Left ventricle myocardium inferior (tissue), 1 donor: ENCODE measurements at regions not wholly inside any gene's neighbourhood (a gene's known extent, or its start where the extent isn't known, plus 50 kb on each side); places are given as distances from the start of the nearest gene placed in this dataset.
"Not testable (repeated sequence)": the region's sequence is repeated elsewhere in the genome, so short reads cannot be mapped to it uniquely, and the experiment has no call there.

Experiments used
- DNase-seq: peaks from one replicate; pipeline ENCODE4 v3.0.0-alpha.2; 2020
- H3K27ac ChIP-seq: fragments of 200-600 bp; replicated peaks from 2 replicates; pipeline ENCODE4 v1.8.0; 2021
- H3K27me3 ChIP-seq: fragments of 200-600 bp; 2 replicates; pipeline ENCODE4 v1.8.0; 2021; ENCODE audit warnings: low read depth
- H3K36me3 ChIP-seq: fragments of 200-600 bp; 2 replicates; pipeline ENCODE4 v1.8.0; 2021
- H3K4me1 ChIP-seq: fragments of 200-600 bp; 2 replicates; pipeline ENCODE4 v1.8.0; 2021
- H3K4me3 ChIP-seq: fragments of 200-600 bp; 2 replicates; pipeline ENCODE4 v1.8.0; 2021; ENCODE audit warnings: mild to moderate bottlenecking, moderate library complexity
- H3K9me3 ChIP-seq: fragments of 200-600 bp; replicated peaks from 2 replicates; pipeline ENCODE4 v1.8.0; 2021
- CTCF ChIP-seq: fragments of 200-600 bp; IDR thresholded peaks from 2 replicates; pipeline ENCODE4 v1.8.0; 2021; ENCODE audit warnings: antibody characterized with exemption, mild to moderate bottlenecking, borderline replicate concordance
- intact Hi-C: fragments of 100-400 bp; cut with micrococcal nuclease; formaldehyde crosslinking; loops from one replicate; pipeline ENCODE4 v1.11.0; 2022
- donor health status: DM: no; HTN: yes; CAD: no; lungs with severe emphysema.

GRCh38 chr9:42386477-42386876 is 203.0 kb downstream of the SPATA31A6 start:
- Histone ChIP-seq H3K27me3 (no peaks in the 10 kb centered on the region), H3K9me3 (no peaks in the 10 kb centered on the region), H3K4me1 (no peaks in the 10 kb centered on the region), H3K4me3 (no peak overlapping the region), H3K36me3 (no peaks in the 10 kb centered on the region), H3K27ac (no peak overlapping the region)
- intact Hi-C loops, result no loop called here
- DNase-seq, result no peak
- no peak for TF ChIP-seq CTCF

GRCh38 chr9:42388146-42388690 is 204.8 kb downstream of the SPATA31A6 start:
- no peaks in the 10 kb centered on the region for H3K27me3 ChIP-seq
- H3K27ac ChIP-seq, result no peak overlapping the region
- H3K9me3 ChIP-seq, result no peaks in the 10 kb centered on the region
- no peaks in the 10 kb centered on the region for H3K4me1 ChIP-seq
- DNase-seq, result no peak
- intact Hi-C loops, result no loop called here
- TF ChIP-seq CTCF, result no peak
- H3K36me3 ChIP-seq, result no peaks in the 10 kb centered on the region
- H3K4me3 ChIP-seq, result no peak overlapping the region

- intact Hi-C loops, result no loop called here
- Histone ChIP-seq H3K9me3 (no peaks in the 10 kb centered on the region), H3K27ac (no peak overlapping the region), H3K36me3 (no peaks in the 10 kb centered on the region), H3K4me1 (no peaks in the 10 kb centered on the region), H3K4me3 (no peak overlapping the region), H3K27me3 (no peaks in the 10 kb centered on the region)
- no peak for DNase-seq
- TF ChIP-seq CTCF, result no peak
Observed at GRCh38 chr9:42388846-42389245, 205.4 kb downstream of the SPATA31A6 start.

- H3K4me3 ChIP-seq, DNase-seq, H3K27me3 ChIP-seq, H3K9me3 ChIP-seq, H3K36me3 ChIP-seq, H3K4me1 ChIP-seq, intact Hi-C loops, H3K27ac ChIP-seq: not testable (repeated sequence)
Observed at GRCh38 chr9:42392773-42393455, 209.5 kb downstream of the SPATA31A6 start.

- intact Hi-C loops, result no loop called here
- no peaks in the 10 kb centered on the region for H3K36me3 ChIP-seq
- H3K4me3 ChIP-seq, result no peak overlapping the region
- TF ChIP-seq CTCF, result no peak
- DNase-seq, result no peak
- peaks cover 3% of the 10 kb centered on the region for H3K27me3 ChIP-seq
- no peaks in the 10 kb centered on the region for H3K4me1 ChIP-seq
- H3K27ac ChIP-seq, result no peak overlapping the region
- no peaks in the 10 kb centered on the region for H3K9me3 ChIP-seq
Observed at GRCh38 chr9:42396318-42396717, 212.9 kb downstream of the SPATA31A6 start.

GRCh38 chr9:42397336-42397735 is 213.9 kb downstream of the SPATA31A6 start:
- H3K27ac ChIP-seq, H3K27me3 ChIP-seq, H3K4me3 ChIP-seq, H3K36me3 ChIP-seq, DNase-seq, intact Hi-C loops, H3K9me3 ChIP-seq, H3K4me1 ChIP-seq: not testable (repeated sequence)

- H3K27ac ChIP-seq, H3K4me1 ChIP-seq, H3K27me3 ChIP-seq, intact Hi-C loops, DNase-seq, H3K9me3 ChIP-seq, H3K4me3 ChIP-seq, H3K36me3 ChIP-seq: not testable (repeated sequence)
Observed at GRCh38 chr9:42402919-42403318, 219.5 kb downstream of the SPATA31A6 start.

GRCh38 chr9:42409581-42409980 is 226.1 kb downstream of the SPATA31A6 start:
- H3K27me3 ChIP-seq, H3K36me3 ChIP-seq, H3K9me3 ChIP-seq, intact Hi-C loops, H3K4me3 ChIP-seq, H3K27ac ChIP-seq, H3K4me1 ChIP-seq, DNase-seq: not testable (repeated sequence)

- H3K36me3 ChIP-seq, intact Hi-C loops, H3K4me3 ChIP-seq, H3K4me1 ChIP-seq, H3K27ac ChIP-seq, DNase-seq, H3K9me3 ChIP-seq, H3K27me3 ChIP-seq: not testable (repeated sequence)
Observed at GRCh38 chr9:42412354-42412753, 228.9 kb downstream of the SPATA31A6 start.

- DNase-seq, H3K27ac ChIP-seq, H3K9me3 ChIP-seq, H3K4me3 ChIP-seq, H3K36me3 ChIP-seq, H3K4me1 ChIP-seq, H3K27me3 ChIP-seq, intact Hi-C loops: not testable (repeated sequence)
Observed at GRCh38 chr9:42414865-42415264, 231.4 kb downstream of the SPATA31A6 start.
